SK-N-DZ (cell line): ENCODE measurements at regions not wholly inside any gene's neighbourhood (a gene's known extent, or its start where the extent isn't known, plus 50 kb on each side); places are given as distances from the start of the nearest gene placed in this dataset.
"Not testable (repeated sequence)": the region's sequence is repeated elsewhere in the genome, so short reads cannot be mapped to it uniquely, and the experiment has no call there.

Source experiments
- DNase-seq: peaks from one replicate; pipeline ENCODE4 v3.0.0-alpha.2; 2015; ENCODE audit warnings: low spot score

GRCh38 chr15:26082221-26083109, 219.3 kb upstream of the ATP10A start:
- DNase-seq: peak; percentile 97

- no peak for DNase-seq
Observed at GRCh38 chr15:26081758-26082220, 218.7 kb upstream of the ATP10A start.

DNA sequence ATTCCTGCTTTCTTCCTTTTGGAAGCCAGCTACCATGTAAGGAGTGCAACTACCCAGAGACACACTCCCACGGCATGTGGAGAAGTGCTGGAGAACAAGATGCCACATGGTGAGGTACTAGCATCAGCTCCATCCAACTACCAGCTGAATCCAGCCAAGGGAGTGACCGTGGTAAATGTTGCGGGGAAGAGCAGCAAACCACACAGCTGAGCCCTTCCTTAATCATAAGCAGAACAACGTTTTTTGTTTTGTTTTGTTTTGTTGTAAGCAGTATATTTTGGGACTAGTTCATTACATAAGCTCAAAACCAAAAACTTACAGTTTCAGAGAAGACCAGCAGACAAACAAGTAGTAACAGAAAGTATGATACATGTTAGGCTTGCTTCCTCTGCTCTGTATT, 212.6 kb upstream of the ATP10A start:
- DNase-seq: no peak

GRCh38 chr15:26073430-26074333, 210.6 kb upstream of the ATP10A start:
- DNase-seq: no peak

DNA sequence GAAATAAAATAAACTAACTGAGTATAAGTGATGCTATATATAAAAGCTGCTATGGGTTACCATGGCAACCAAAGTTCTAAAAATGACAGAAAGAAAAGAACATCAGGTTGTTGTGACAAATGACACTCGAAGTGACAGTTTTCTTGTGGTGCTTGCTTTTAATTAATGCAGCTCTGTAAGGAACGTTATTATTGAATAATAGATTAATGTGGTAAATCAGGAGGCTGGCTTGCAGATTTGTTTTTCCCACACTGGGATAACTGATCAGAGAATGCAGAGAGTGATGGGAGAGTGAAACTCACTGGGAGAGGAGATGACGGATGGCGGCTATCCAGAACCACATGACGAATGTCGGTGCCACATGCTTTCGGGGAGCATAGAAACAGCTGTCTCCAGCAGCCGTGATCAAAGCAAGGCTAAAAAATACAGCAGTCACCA, 207.0 kb upstream of the ATP10A start:
- DNase-seq: no peak

GRCh38 chr15:26069231-26069641, 206.1 kb upstream of the ATP10A start:
- no peak for DNase-seq

DNA sequence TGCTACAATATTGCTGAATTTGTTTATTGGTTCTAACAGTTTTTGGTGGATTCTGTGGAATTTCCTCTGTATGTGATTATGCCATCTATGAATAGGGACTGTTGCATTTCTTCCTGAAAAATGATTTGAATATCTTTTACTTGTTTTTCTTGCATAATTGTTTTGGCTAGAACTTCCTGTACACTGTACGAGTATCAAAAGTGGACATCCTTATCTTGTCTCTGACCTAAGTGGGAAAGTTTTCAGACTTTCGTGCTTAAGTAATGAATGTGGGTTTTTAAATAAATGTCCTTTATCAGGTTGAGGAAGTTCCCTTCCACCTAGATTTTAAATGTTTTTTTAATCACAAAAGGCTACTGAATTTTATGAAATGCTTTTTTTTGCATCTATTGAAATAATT, 203.8 kb upstream of the ATP10A start:
- no peak for DNase-seq

- DNase-seq: no peak
Observed at GRCh38 chr15:26065723-26066122, 202.6 kb upstream of the ATP10A start.

GRCh38 chr15:26061248-26061647, 198.1 kb upstream of the ATP10A start:
- DNase-seq: no peak

GRCh38 chr15:26056766-26057165, 193.6 kb upstream of the ATP10A start:
- not testable (repeated sequence) for DNase-seq

- no peak for DNase-seq
Observed at GRCh38 chr15:26051761-26052675, 188.9 kb upstream of the ATP10A start.

DNA sequence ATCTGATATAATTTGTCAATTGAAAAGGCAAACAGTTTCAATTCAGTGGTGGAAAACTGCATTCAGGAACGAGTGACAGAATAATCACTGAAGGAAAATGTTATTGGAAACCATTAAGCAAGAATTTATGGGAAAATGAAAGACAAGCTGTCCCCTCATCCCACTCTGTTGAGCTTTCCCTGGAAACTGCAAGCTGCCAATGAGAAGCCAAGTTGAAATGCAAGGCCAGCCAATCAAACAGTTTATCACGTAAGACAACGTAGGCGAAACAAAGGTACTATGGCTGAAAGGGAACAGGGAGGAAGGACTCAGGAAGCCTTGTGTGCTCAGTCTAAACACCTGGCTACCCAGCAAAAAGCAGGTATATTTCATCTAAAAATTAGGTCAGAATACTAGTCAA, 187.9 kb upstream of the ATP10A start:
- no peak for DNase-seq

DNA sequence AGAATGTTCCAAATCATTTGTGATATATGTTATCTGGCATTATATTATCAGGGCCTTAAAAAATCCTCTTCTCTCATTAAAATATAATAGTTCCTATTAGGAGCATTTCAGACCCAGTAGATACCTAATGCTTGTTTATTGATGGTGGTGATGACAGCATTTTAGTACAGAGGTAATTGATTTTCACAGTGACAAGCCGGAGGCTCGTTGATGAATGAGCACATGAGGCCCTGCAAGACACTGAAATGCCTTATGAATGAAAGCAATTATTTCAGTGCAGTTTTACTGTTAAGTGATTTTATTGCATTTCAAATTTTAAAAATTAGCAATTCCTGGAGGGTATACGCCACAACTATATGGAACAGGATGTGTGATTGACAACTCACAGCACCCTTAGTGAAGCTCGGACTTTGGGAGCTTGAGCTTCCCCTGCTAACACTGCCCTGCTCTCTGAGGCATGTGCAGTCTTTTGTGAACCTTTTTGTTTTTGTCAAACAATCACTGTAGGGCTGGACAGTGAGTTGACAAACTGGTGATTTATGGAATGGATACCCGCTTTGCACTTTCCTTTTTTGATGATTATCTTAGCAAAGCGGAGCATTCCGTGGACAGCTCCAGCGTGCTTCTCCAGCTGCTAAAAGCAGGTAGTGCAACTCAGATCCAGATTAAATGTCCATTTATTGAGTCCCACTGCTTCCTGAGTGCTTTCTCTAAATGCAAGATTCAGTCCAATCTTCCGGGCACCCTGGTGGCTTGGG, 187.0 kb upstream of the ATP10A start:
- DNase-seq: peak; percentile 13

GRCh38 chr15:26048669-26049068, 185.5 kb upstream of the ATP10A start:
- DNase-seq: no peak

- no peak for DNase-seq
Observed at GRCh38 chr15:26045516-26045915, 182.4 kb upstream of the ATP10A start.

DNA sequence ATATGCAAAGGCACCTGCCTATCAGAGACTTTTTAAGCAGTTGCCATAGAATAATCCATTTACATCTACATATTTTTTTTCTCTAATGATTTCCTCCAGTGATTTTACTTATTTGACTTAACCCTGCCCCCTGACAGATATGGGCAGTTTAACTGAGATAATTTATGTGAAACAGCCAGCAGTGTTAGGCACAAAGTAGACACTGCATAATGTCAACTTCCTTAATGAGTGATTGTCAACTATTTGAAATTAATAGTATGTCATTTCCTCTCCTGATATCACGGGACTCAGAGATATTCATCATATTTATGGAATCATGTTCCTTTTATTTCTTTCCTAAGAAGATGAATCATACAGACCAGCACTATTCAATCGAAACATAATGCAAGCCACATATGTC, 179.9 kb upstream of the ATP10A start:
- DNase-seq: no peak

- no peak for DNase-seq
Observed at GRCh38 chr15:26038693-26039092, 175.6 kb upstream of the ATP10A start.

DNA sequence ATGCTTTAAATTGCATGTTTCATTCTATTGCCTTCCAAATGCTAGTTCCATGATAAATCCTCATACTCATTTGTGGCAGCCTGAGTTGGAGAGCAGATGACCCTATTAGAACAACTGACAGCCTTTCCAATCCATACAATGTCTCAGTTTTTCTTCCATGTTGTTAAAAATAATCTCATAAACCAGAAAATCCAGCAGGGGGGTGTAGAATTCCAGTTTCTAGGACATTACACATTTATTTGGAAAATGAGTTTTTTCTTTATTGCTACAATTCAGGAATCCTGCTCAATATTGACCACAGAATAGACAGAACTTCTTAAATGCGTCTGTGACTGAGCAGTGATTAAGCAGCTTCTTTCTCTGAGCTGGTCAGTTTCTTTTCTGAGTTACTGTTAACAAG, 174.2 kb upstream of the ATP10A start:
- DNase-seq: no peak

DNA sequence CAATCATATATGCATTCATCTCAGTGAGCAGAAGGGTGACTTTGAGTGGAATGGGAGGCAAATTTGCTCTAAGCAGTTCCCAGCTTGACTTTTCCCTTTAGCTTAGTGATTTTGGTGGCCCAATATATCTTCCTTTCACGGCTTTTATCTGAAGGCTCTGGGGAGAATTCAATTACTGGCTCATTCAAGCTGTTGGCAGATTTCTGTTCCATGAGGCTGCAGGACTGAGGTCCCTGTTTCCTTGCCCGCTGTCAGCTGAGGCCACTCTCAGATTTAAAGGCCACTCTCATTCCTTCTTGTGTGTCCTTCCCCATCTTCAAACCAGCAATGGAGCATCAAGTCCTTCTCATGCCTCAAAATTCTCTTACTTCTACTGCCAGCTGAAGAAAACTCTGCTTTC, 170.4 kb upstream of the ATP10A start:
- DNase-seq: no peak

- no peak for DNase-seq
Observed at GRCh38 chr15:26032162-26032846, 169.2 kb upstream of the ATP10A start.
